H1 (cell line): ENCODE measurements at regions not wholly inside any gene's neighbourhood (a gene's known extent, or its start where the extent isn't known, plus 50 kb on each side); places are given as distances from the start of the nearest gene placed in this dataset.
A peak's percentile ranks its signal among the peaks of the same experiment; 100 is the strongest.

ENCODE experiments used
- CTCF ChIA-PET: fragments of 300-600 bp; sonication (Branson Sonifier 250); formaldehyde crosslinking; loops from one replicate; lab custom pipeline; 2021; ENCODE audit not compliant: partially characterized antibody; lab: Charles Lee
- POLR2A ChIA-PET: fragments of 300-600 bp; sonication (Branson Sonifier 250); formaldehyde crosslinking; loops from one replicate; lab custom pipeline; 2021; ENCODE audit warnings: inconsistent platforms; ENCODE audit not compliant: partially characterized antibody; lab: Charles Lee
- DNase-seq, 2 experiments: peaks; one replicate each; pipeline versions ENCODE4 v3.0.0 to v3.0.0-alpha.2; 2010 to 2022; ENCODE audit warnings: low spot score in 2 of 2, low read depth in 1 of 2, mixed read lengths in 1 of 2
- FAIRE-seq: peaks from 2 replicates; lab custom pipeline; 2011; peaks lifted over from hg19 to GRCh38; lab: Jason Lieb, UNC
- H2AFZ ChIP-seq: 2 replicates; pipeline ENCODE4 v1.8.1; 2012; ENCODE audit warnings: low read length, inconsistent platforms
- H2AK5ac ChIP-seq: 2 replicates; pipeline ENCODE4 v1.6.1; 2013; ENCODE audit warnings: low read depth, low read length
- H2BK120ac ChIP-seq: replicated peaks from 2 replicates; pipeline ENCODE3; 2013; ENCODE audit warnings: low read depth, low read length, inconsistent platforms
- H2BK12ac ChIP-seq: 2 replicates; pipeline ENCODE4 v1.6.1; 2013; ENCODE audit warnings: low read depth, low read length
- H2BK15ac ChIP-seq: 2 replicates; pipeline ENCODE4 v1.6.1; 2013; ENCODE audit warnings: low read length
- H2BK20ac ChIP-seq: 2 replicates; pipeline ENCODE4 v1.6.1; 2013; ENCODE audit warnings: low read length
- H2BK5ac ChIP-seq: 2 replicates; pipeline ENCODE4 v1.6.1; 2013; ENCODE audit warnings: low read depth, low read length
- H3K14ac ChIP-seq: 2 replicates; pipeline ENCODE4 v1.6.1; 2013; ENCODE audit warnings: inconsistent platforms; ENCODE audit not compliant: insufficient read length
- H3K18ac ChIP-seq: 2 replicates; pipeline ENCODE4 v1.6.1; 2013; ENCODE audit warnings: low read length; ENCODE audit errors: extremely low read depth
- H3K23ac ChIP-seq: 2 replicates; pipeline ENCODE4 v1.6.1; 2013; ENCODE audit warnings: inconsistent platforms; ENCODE audit not compliant: insufficient read length
- H3K23me2 ChIP-seq: 2 replicates; pipeline ENCODE4 v1.6.1; 2013; ENCODE audit warnings: low read depth, low read length
- H3K27ac ChIP-seq: 2 replicates; pipeline ENCODE4 v1.6.1; 2011; ENCODE audit warnings: low read depth, low read length, inconsistent platforms
- H3K27me3 ChIP-seq, 4 experiments: replicated peaks in 1 of 4; 1 replicate in 1 of 4; 2 replicates in 3 of 4; pipeline versions ENCODE4 v1.6.1 to v1.8.1; 2011 to 2013; ENCODE audit warnings: low read length in 3 of 4, mild to moderate bottlenecking in 3 of 4, inconsistent platforms in 2 of 4, mixed read lengths in 2 of 4, moderate library complexity in 1 of 4; ENCODE audit not compliant: control insufficient read depth in 3 of 4, insufficient read depth in 3 of 4; ENCODE audit errors: extremely low read depth in 1 of 4
- H3K36me3 ChIP-seq, 4 experiments: 2 replicates each; pipeline versions ENCODE4 v1.6.1 to v1.8.1; 2011 to 2013; ENCODE audit warnings: mild to moderate bottlenecking in 4 of 4, low read length in 3 of 4, moderate library complexity in 2 of 4, control low read depth in 1 of 4, inconsistent platforms in 1 of 4; ENCODE audit not compliant: insufficient read depth in 4 of 4, control insufficient read depth in 2 of 4
- H3K4ac ChIP-seq: replicated peaks from 2 replicates; pipeline ENCODE3; 2013; ENCODE audit warnings: low read length, low read depth, mixed read lengths, inconsistent platforms; ENCODE audit not compliant: insufficient read length
- H3K4me1 ChIP-seq, 4 experiments: replicated peaks in 1 of 4; 1 replicate in 1 of 4; 2 replicates in 3 of 4; pipeline versions ENCODE4 v1.6.1 to v1.8.1; 2011 to 2013; ENCODE audit warnings: low read length in 3 of 4, inconsistent platforms in 2 of 4, mixed read lengths in 1 of 4; ENCODE audit not compliant: insufficient read depth in 4 of 4, control insufficient read depth in 3 of 4
- H3K4me2 ChIP-seq, 2 experiments: 2 replicates each; pipeline versions ENCODE4 v1.6.1 to v1.8.1; 2011 to 2013; ENCODE audit warnings: low read depth in 2 of 2, low read length in 2 of 2, control low read depth in 1 of 2, inconsistent platforms in 1 of 2, mild to moderate bottlenecking in 1 of 2; ENCODE audit not compliant: insufficient read depth in 1 of 2
- H3K4me3 ChIP-seq, 4 experiments: fragments of 200-600, 300-600 bp in 1 of 4; sonication (generic), shearing (Covaris generic), sonication (Bioruptor Twin) in 1 of 4; 2 replicates each; pipeline versions ENCODE4 v1.5.1 to v1.8.1; 2011 to 2016; ENCODE audit warnings: low read length in 4 of 4, low read depth in 3 of 4, control low read depth in 2 of 4, inconsistent platforms in 2 of 4, mild to moderate bottlenecking in 2 of 4, mixed read lengths in 1 of 4, moderate library complexity in 1 of 4; ENCODE audit not compliant: insufficient read depth in 2 of 4; ENCODE audit errors: extremely low read depth in 1 of 4
- H3K56ac ChIP-seq: replicated peaks from 2 replicates; pipeline ENCODE3; 2013; ENCODE audit warnings: low read depth, mild to moderate bottlenecking, mixed read lengths, low read length, inconsistent platforms; ENCODE audit not compliant: insufficient read length
- H3K79me1 ChIP-seq: 2 replicates; pipeline ENCODE4 v1.6.1; 2013; ENCODE audit warnings: low read depth, low read length, control low read depth
- H3K79me2 ChIP-seq, 2 experiments: 2 replicates each; pipeline versions ENCODE4 v1.6.1 to v1.8.1; 2012 to 2013; ENCODE audit warnings: low read length in 2 of 2, mild to moderate bottlenecking in 2 of 2, inconsistent platforms in 1 of 2; ENCODE audit not compliant: insufficient read depth in 2 of 2, control insufficient read depth in 1 of 2
- H3K9ac ChIP-seq, 4 experiments: replicated peaks in 1 of 4; 1 replicate in 1 of 4; 2 replicates in 3 of 4; pipeline versions ENCODE4 v1.6.1 to v1.8.1; 2011 to 2013; ENCODE audit warnings: low read depth in 3 of 4, low read length in 3 of 4, control low read depth in 2 of 4, mild to moderate bottlenecking in 2 of 4, moderate library complexity in 2 of 4, inconsistent platforms in 1 of 4; ENCODE audit errors: extremely low read depth in 1 of 4
- H3K9me3 ChIP-seq, 2 experiments: 2 replicates each; pipeline versions ENCODE4 v1.6.1 to v1.8.1; 2012 to 2013; ENCODE audit warnings: mild to moderate bottlenecking in 2 of 2, moderate library complexity in 2 of 2, control low read depth in 1 of 2, inconsistent platforms in 1 of 2, low read depth in 1 of 2, low read length in 1 of 2, mixed read lengths in 1 of 2; ENCODE audit not compliant: insufficient read depth in 2 of 2
- H4K20me1 ChIP-seq, 2 experiments: replicated peaks in 1 of 2; 2 replicates each; pipeline versions ENCODE3 to v1.8.1; 2011 to 2013; ENCODE audit warnings: inconsistent platforms in 2 of 2, low read length in 2 of 2, mild to moderate bottlenecking in 1 of 2; ENCODE audit not compliant: insufficient read depth in 2 of 2, control insufficient read depth in 1 of 2
- H4K5ac ChIP-seq: 2 replicates; pipeline ENCODE4 v1.6.1; 2013; ENCODE audit warnings: low read length, low read depth, mixed read lengths, inconsistent platforms; ENCODE audit not compliant: insufficient read length
- H4K8ac ChIP-seq: 2 replicates; pipeline ENCODE4 v1.8.0; 2013; ENCODE audit warnings: mild to moderate bottlenecking, moderate library complexity, low read length, inconsistent platforms; ENCODE audit not compliant: insufficient read depth; ENCODE audit errors: extremely low read depth
- H4K91ac ChIP-seq: replicated peaks from 2 replicates; pipeline ENCODE3; 2013; ENCODE audit warnings: low read length, mixed read lengths, inconsistent platforms; ENCODE audit not compliant: insufficient read length
- RAD21 ChIP-seq, 2 experiments: IDR thresholded peaks in 1 of 2; conservative IDR thresholded peaks in 1 of 2; 2 replicates each; pipeline ENCODE4 v1.6.1; 2011; ENCODE audit warnings: low read depth in 2 of 2, low read length in 2 of 2, improper control_type of control experiment in 1 of 2, inconsistent platforms in 1 of 2, mild to moderate bottlenecking in 1 of 2, moderate library complexity in 1 of 2
- SRF ChIP-seq: IDR thresholded peaks from 2 replicates; pipeline ENCODE4 v1.6.1; 2011; ENCODE audit warnings: mild to moderate bottlenecking, low read depth, low read length, moderate library complexity
- WGBS, 2 experiments: shearing (Covaris generic) in 1 of 2; methylation state at CpG; one replicate each; pipeline versions ENCODE4 v1.1.6 to v1.1.7; 2013 to 2015; ENCODE audit warnings: low lambda C conversion rate in 2 of 2, mixed read lengths in 2 of 2, inconsistent platforms in 1 of 2, low coverage in 1 of 2, missing lambda C conversion rate in 1 of 2; ENCODE audit not compliant: insufficient replicate concordance in 2 of 2, insufficient coverage in 1 of 2, insufficient read length in 1 of 2; ENCODE audit errors: extremely low coverage in 1 of 2, missing lambda C conversion rate in 1 of 2; 5-methylcytosine and 5-hydroxymethylcytosine counted together
- TF ChIP-seq, protein P1 (sequence below), 3 experiments: IDR thresholded peaks; 1 replicate in 2 of 3; 2 replicates in 1 of 3; pipeline versions ENCODE4 v1.5.1 to v1.6.1; 2011; ENCODE audit warnings: low read length in 3 of 3, mild to moderate bottlenecking in 3 of 3, inconsistent platforms in 2 of 3, low read depth in 1 of 3, moderate library complexity in 1 of 3; ENCODE audit not compliant: insufficient read depth in 1 of 3; ENCODE audit errors: control extremely low read depth in 1 of 3

DNA sequence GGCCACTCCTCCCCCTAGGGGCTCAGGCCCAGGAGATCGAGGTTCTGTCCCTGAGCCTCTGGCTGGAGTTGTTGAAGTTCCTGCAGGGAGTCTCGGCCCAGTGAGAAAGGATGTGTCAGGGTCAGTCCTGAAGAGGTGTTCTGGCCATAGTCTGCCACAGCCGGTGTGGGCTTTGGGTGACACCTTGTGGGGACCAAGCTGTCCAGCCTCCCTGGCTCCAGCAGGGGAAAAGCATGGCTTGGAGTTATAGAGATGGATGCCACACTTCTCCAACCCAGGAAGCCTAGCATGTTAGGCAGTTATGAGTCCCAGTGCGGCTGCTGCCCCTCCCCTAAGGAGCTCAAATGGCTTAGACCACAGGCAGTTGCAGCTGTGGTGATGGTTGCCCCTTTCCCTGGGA lies 945.6 kb upstream of the GBE1 start:
- Histone ChIP-seq H3K9me3 (no peaks in the 10 kb centered on the region), H3K4ac (no peak overlapping the region), H3K23ac (no peak overlapping the region), H3K27me3 (no peaks in the 10 kb centered on the region), H4K20me1 (no peaks in the 10 kb centered on the region), H3K9ac (no peak overlapping the region), H2BK15ac (no peak overlapping the region), H3K18ac (no peak overlapping the region), H3K23me2 (no peaks in the 10 kb centered on the region), H3K14ac (no peak overlapping the region), H3K36me3 (no peaks in the 10 kb centered on the region; a peak in 1 of 8 replicates), H2BK12ac (no peak overlapping the region), H3K79me2 (no peaks in the 10 kb centered on the region), H4K8ac (no peak overlapping the region), H2BK120ac (no peak overlapping the region), H2BK20ac (no peak overlapping the region), H2AFZ (peak overlapping the region; percentile 70; the same call in 1 of the 2 replicates), H3K56ac (no peak overlapping the region), H3K4me1 (no peaks in the 10 kb centered on the region; a peak in 1 of 7 replicates), H2AK5ac (no peak overlapping the region), H4K5ac (no peak overlapping the region), H3K4me3 (no peak overlapping the region), H3K4me2 (no peak overlapping the region), H2BK5ac (no peak overlapping the region), H4K91ac (no peak overlapping the region), H3K79me1 (no peaks in the 10 kb centered on the region), H3K27ac (no peak overlapping the region)
- peak; percentile 69 to 74 for TF ChIP-seq RAD21 (IDR thresholded peaks at IDR 0.05 in 1 of 2, conservative IDR thresholded peaks at IDR 0.05 in 1 of 2; ENCODE audit: low read depth in 2 of 2, low read length in 2 of 2)
- TF ChIP-seq, protein P1, sequence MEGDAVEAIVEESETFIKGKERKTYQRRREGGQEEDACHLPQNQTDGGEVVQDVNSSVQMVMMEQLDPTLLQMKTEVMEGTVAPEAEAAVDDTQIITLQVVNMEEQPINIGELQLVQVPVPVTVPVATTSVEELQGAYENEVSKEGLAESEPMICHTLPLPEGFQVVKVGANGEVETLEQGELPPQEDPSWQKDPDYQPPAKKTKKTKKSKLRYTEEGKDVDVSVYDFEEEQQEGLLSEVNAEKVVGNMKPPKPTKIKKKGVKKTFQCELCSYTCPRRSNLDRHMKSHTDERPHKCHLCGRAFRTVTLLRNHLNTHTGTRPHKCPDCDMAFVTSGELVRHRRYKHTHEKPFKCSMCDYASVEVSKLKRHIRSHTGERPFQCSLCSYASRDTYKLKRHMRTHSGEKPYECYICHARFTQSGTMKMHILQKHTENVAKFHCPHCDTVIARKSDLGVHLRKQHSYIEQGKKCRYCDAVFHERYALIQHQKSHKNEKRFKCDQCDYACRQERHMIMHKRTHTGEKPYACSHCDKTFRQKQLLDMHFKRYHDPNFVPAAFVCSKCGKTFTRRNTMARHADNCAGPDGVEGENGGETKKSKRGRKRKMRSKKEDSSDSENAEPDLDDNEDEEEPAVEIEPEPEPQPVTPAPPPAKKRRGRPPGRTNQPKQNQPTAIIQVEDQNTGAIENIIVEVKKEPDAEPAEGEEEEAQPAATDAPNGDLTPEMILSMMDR (IDR thresholded peaks at IDR 0.05; ENCODE audit: control extremely low read depth in 1 of 3, insufficient read depth in 1 of 3, low read depth in 1 of 3, low read length in 3 of 3) = peak; percentile 28 to 48 (median 47)
- TF ChIP-seq SRF = no peak
- CTCF ChIA-PET = interaction anchor here (1.2 kb wide), 1 partner anchor 211 kb away, joined by 3 read pairs; no protein-coding TSS in a partner anchor
- POLR2A ChIA-PET = no interaction called here
- DNase-seq = no peak
- FAIRE-seq = no peak
- 96% methylated on average over 4 of the region's 4 CpGs; no CpG with 5 or more reads in 1 of the 2 experiments for WGBS, 2 experiments
